ENCODE measurements at regions not wholly inside any gene's neighbourhood (a gene's known extent, or its start where the extent isn't known, plus 50 kb on each side); places are given as distances from the start of the nearest gene placed in this dataset.

DNA sequence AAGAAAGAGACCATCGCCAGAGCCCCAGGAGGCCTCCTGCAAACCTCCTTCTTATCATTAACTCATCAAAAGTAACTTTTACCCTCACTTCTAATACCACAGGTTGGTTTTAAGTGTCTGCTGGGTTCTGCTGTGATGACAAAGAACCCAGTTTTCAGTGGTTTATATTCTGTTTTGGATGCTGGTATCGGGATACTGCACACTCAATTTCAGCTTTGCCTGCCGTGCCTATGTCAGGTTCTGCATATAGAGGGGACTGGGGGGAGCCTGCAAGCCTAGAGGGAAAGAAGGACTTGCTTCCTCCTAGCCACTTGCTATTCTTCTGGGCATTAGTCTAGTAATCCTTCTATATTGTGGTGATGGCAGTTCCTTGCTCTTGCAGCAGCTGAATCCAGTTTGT is 242.4 kb downstream of the KCNRG start:
- DNase-seq (ENCODE audit: low spot score) = no peak
- peaks cover 27% of the 10 kb centered on the region for H3K4me1 Mint-ChIP-seq (ENCODE audit: low read depth)
- H3K36me3 Mint-ChIP-seq (ENCODE audit: low read depth) = no peaks in the 10 kb centered on the region
- H3K4me3 Mint-ChIP-seq = no peak overlapping the region
- H3K27me3 Mint-ChIP-seq (ENCODE audit: low read depth) = peaks cover 62% of the 10 kb centered on the region
- H3K27ac Mint-ChIP-seq = no peak overlapping the region
- H3K9me3 Mint-ChIP-seq = no peaks in the 10 kb centered on the region

DNA sequence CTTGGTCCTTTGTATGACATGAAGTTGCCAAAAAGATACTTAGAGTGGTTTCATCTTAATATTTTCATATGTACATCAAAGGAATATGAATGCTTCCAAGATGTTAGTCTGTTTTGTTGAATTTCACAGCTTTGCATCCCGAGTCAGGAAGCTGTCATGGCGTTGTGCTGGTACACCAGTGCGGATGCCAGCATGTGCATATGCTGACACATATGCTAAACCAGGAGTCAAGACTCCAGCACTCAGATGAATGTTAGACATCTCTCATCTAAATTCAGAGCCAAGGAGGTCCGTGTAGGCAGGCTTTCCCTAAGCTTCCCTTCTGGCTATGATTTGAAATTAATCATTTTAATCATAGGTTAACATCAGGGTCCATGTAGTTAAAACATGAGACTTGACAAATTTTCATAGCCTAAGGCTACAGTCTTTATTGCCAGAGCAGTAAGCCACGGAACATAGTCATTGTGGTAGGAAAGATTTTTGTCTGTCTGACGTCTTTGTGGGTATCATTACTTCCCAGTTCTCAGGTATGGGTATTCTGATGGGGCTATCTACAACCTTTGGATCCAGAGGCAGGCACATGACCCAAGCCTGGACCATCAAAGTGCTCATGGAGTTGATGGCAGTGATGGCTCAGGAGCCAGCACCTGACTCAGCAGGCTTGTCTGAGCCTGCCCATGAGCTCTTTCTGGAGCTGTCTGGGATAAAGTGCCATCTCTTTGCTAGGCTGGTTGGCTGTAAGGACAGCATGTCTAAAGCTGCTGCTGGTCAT is 246.1 kb downstream of the KCNRG start:
- Mint-ChIP-seq H3K4me1 (ENCODE audit: low read depth) (peaks cover 16% of the 10 kb centered on the region), H3K27me3 (ENCODE audit: low read depth) (peaks cover 66% of the 10 kb centered on the region), H3K9me3 (no peaks in the 10 kb centered on the region), H3K4me3 (no peak overlapping the region), H3K27ac (no peak overlapping the region), H3K36me3 (ENCODE audit: low read depth) (no peaks in the 10 kb centered on the region)
- no peak for DNase-seq (ENCODE audit: low spot score)

DNA sequence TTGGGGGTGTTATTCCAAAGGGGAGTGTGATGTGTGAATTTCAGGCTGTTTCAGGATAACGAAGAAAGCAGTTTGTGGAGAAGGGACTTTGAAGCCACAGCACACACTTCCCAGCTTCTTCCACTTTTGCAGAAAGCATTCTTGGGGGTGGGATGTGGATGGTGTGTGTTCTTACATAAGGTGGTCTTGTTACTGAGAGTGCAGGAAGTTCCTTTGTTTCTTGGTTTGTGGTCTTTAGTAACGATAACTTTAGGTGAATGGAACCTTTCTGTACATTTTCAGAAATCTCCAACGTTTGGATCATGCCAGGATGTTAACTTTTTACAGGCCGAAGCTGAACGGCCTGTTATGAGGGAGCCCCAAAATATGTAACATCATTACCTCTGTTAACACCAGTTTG is 251.8 kb downstream of the KCNRG start:
- Mint-ChIP-seq H3K4me1 (ENCODE audit: low read depth) (peaks cover 1% of the 10 kb centered on the region), H3K36me3 (ENCODE audit: low read depth) (no peaks in the 10 kb centered on the region), H3K27ac (no peak overlapping the region), H3K4me3 (no peak overlapping the region), H3K9me3 (no peaks in the 10 kb centered on the region), H3K27me3 (ENCODE audit: low read depth) (peaks cover 64% of the 10 kb centered on the region)
- no peak for DNase-seq (ENCODE audit: low spot score)

DNA sequence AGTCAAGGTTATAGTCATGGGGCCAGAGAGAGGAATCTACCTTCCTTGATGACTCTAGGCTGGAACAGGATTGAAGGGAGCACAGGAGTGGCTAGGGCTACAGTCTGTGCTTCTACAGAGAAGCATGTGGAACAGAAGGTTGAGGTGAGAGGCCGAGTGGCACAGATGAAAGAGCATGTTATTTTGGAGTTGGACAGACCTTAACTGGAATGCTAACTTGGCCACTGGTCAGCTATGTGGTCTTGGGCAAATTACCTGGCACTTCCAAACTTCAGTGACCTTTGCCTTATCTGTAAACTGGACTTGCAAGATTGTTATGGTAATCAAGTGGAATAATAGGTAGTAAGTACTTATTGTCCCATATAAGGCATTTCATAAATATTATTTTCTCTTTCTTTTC is 252.7 kb downstream of the KCNRG start:
- peaks cover 68% of the 10 kb centered on the region for H3K27me3 Mint-ChIP-seq (ENCODE audit: low read depth)

DNA sequence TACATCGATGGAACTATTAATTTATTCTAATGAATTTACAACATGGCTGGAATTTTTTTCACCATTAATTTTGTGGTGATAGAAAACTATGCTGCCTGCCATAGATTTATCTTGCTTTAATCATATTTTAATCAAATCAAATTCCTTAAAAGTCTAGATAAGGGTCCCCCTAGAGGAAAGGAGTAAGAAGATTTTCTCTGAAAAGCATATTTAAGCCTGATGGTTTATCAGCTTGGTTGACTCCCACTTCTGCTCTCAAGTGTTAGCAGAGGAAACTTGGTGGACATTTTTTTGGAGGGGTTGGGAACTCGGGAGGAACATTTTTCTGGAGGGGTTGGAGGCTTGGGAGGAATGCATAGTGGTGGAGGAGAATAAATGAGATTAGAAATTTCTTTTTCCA is 253.3 kb downstream of the KCNRG start:
- H3K9me3 Mint-ChIP-seq = no peaks in the 10 kb centered on the region
- H3K27me3 Mint-ChIP-seq (ENCODE audit: low read depth) = peaks cover 63% of the 10 kb centered on the region
- H3K4me3 Mint-ChIP-seq = no peak overlapping the region
- H3K27ac Mint-ChIP-seq = no peak overlapping the region
- peaks cover 1% of the 10 kb centered on the region for H3K4me1 Mint-ChIP-seq (ENCODE audit: low read depth)
- H3K36me3 Mint-ChIP-seq (ENCODE audit: low read depth) = no peaks in the 10 kb centered on the region
- no peak for DNase-seq (ENCODE audit: low spot score)

More for the DNA sequence above, 252.7 kb downstream of the KCNRG start:
- Mint-ChIP-seq H3K36me3 (ENCODE audit: low read depth) (no peaks in the 10 kb centered on the region), H3K4me1 (ENCODE audit: low read depth) (peaks cover 1% of the 10 kb centered on the region), H3K4me3 (no peak overlapping the region), H3K9me3 (no peaks in the 10 kb centered on the region), H3K27ac (no peak overlapping the region)
- no peak for DNase-seq (ENCODE audit: low spot score)

DNA sequence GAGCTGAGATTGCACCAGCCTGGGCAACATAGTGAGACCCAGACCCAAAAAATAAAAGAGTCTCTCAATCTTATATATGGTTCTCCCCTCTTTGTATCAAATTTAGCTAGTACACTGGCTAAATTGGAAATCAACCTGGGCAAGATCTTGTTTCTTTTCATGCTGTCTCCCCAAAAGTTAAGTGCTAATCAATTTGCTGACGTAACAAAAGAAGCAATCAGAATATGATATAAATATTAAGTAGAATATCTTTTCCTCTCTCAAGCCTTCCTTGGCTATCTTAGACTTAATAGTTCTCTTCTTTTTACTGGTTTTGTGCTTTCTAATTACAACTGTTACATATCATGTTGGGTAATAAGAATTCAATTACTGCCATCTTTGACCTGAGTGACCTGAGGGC is 258.9 kb downstream of the KCNRG start:
- Mint-ChIP-seq H3K4me1 (ENCODE audit: low read depth) (no peaks in the 10 kb centered on the region), H3K27ac (no peak overlapping the region), H3K36me3 (ENCODE audit: low read depth) (no peaks in the 10 kb centered on the region), H3K27me3 (ENCODE audit: low read depth) (peaks cover 48% of the 10 kb centered on the region), H3K9me3 (no peaks in the 10 kb centered on the region), H3K4me3 (no peak overlapping the region)
- DNase-seq (ENCODE audit: low spot score) = no peak

DNA sequence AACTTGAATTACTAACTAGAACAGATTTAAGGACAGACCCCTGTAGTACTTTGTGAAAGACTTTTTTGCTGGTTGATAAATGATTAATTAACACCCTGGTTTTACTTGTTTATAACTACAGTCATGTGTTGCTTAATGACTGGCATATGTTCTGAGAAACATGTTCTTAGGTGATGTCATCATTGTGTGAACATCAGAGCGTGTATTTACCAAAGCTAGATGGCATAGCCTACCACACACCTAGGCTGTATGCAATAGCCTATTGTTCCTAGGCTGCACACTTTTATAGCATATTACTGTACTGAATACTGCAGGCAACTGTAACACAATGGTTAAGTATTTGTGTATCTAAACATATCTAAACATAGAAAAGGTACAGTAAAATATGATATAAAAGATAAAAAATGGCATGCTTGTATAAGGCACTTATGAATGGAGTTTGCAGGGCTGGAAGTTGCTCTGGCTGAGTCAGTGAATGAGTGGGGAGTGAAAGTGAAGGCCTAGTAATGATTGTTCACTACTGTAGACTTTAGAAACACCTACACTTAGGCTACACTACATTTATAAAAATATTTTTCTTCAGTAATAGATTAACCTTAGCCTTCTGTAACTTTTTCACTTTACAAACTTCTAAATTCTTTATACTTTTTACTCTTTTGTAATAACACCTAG is 260.3 kb downstream of the KCNRG start:
- DNase-seq (ENCODE audit: low spot score) = no peak
- H3K9me3 Mint-ChIP-seq = no peaks in the 10 kb centered on the region
- peaks cover 45% of the 10 kb centered on the region for H3K27me3 Mint-ChIP-seq (ENCODE audit: low read depth)
- no peak overlapping the region for H3K4me3 Mint-ChIP-seq
- no peaks in the 10 kb centered on the region for H3K4me1 Mint-ChIP-seq (ENCODE audit: low read depth)
- H3K36me3 Mint-ChIP-seq (ENCODE audit: low read depth) = no peaks in the 10 kb centered on the region
- H3K27ac Mint-ChIP-seq = no peak overlapping the region

DNA sequence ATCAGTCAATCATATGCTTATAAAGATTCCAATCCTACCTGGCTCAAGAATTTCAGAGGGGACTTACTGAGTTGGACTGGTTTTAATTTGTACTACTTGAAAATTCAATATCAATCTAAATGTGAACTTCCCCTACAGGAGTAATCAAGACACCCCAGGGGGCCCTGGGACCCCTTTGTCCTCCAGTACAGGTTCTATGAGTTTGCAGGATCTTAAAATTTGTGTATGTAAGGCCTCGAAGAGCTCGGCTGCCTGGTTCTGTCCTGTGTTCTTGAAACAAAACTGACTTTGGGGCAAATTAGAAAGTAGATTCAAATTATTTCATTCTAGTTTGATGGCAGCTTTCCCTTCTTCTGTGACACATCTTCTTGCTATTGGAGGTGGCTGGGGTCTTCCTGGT is 261.3 kb downstream of the KCNRG start:
- H3K27me3 Mint-ChIP-seq (ENCODE audit: low read depth) = peaks cover 43% of the 10 kb centered on the region
- H3K9me3 Mint-ChIP-seq = no peaks in the 10 kb centered on the region
- no peak overlapping the region for H3K4me3 Mint-ChIP-seq
- H3K4me1 Mint-ChIP-seq (ENCODE audit: low read depth) = no peaks in the 10 kb centered on the region
- no peak for DNase-seq (ENCODE audit: low spot score)
- H3K27ac Mint-ChIP-seq = no peak overlapping the region
- H3K36me3 Mint-ChIP-seq (ENCODE audit: low read depth) = no peaks in the 10 kb centered on the region

DNA sequence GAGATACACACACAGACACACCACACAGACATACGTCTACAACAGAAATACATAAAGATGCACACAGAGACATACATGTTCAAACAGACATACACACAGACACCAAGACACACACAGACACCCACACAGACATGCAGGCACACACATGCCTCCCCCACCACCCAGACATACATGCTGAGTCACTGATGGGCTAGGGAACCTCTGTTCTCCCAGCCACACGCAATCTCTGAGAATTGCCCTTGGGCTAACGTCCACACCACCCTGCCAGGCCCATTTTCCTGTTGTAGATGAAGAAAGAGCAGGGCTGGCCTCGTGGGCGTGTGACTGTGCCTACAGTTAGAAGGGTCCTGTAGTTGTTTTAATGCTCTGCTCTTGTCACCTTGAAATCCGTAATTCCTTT is 261.9 kb downstream of the KCNRG start:
- no peak overlapping the region for H3K27ac Mint-ChIP-seq
- no peaks in the 10 kb centered on the region for H3K4me1 Mint-ChIP-seq (ENCODE audit: low read depth)
- H3K27me3 Mint-ChIP-seq (ENCODE audit: low read depth) = peaks cover 40% of the 10 kb centered on the region
- H3K9me3 Mint-ChIP-seq = peaks cover 3% of the 10 kb centered on the region
- H3K36me3 Mint-ChIP-seq (ENCODE audit: low read depth) = no peaks in the 10 kb centered on the region
- no peak overlapping the region for H3K4me3 Mint-ChIP-seq
- DNase-seq (ENCODE audit: low spot score) = no peak

DNA sequence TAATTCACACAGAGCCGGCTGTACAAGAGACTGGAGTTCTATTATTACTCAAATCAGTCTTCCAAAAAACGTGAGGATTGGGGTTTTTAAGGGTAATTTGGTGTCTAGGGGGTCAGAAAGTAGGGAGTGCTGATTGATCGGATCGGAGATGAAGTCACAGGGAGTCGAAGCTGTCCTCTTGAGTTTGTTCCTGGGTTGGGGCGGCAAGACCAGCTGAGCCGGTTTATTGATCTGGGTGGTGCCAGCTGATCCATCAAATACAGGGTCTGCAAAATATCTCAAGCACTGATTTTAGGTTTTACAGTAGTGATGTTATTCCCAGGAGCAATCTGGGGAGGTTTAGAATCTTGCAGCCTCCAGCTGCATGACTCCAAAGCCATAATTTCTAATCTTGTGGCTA is 262.7 kb downstream of the KCNRG start:
- no peak for DNase-seq (ENCODE audit: low spot score)
- H3K27ac Mint-ChIP-seq = no peak overlapping the region
- peaks cover 41% of the 10 kb centered on the region for H3K27me3 Mint-ChIP-seq (ENCODE audit: low read depth)
- H3K4me1 Mint-ChIP-seq (ENCODE audit: low read depth) = no peaks in the 10 kb centered on the region
- no peak overlapping the region for H3K4me3 Mint-ChIP-seq
- peaks cover 10% of the 10 kb centered on the region for H3K9me3 Mint-ChIP-seq
- H3K36me3 Mint-ChIP-seq (ENCODE audit: low read depth) = peaks cover 4% of the 10 kb centered on the region

DNA sequence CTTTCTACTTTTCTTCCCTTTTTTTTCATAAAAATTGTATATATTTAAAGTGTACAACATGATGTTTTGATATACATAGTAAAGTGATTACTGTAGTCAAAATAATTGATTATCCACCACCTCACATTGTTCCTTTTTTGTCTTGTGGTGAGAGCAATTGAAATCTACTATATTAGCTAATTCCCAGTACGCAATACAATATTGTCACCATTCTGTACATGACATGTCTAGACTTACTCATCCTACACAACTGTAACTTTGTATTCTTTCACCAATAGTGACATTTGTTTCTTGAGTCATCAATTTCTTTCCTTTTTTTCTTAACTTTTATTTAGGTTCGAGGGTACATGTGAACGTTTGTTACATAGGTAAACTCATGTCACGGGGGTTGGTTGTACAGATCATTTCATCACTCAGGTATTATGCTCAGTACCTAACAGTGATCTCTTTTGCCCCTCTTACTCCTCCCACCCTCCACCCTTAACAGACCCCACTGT is 265.2 kb downstream of the KCNRG start:
- peaks cover 20% of the 10 kb centered on the region for H3K4me1 Mint-ChIP-seq (ENCODE audit: low read depth)
- DNase-seq (ENCODE audit: low spot score) = no peak
- H3K27ac Mint-ChIP-seq = no peak overlapping the region
- H3K36me3 Mint-ChIP-seq (ENCODE audit: low read depth) = peaks cover 4% of the 10 kb centered on the region
- H3K4me3 Mint-ChIP-seq = no peak overlapping the region
- H3K27me3 Mint-ChIP-seq (ENCODE audit: low read depth) = peaks cover 40% of the 10 kb centered on the region
- peaks cover 10% of the 10 kb centered on the region for H3K9me3 Mint-ChIP-seq

DNA sequence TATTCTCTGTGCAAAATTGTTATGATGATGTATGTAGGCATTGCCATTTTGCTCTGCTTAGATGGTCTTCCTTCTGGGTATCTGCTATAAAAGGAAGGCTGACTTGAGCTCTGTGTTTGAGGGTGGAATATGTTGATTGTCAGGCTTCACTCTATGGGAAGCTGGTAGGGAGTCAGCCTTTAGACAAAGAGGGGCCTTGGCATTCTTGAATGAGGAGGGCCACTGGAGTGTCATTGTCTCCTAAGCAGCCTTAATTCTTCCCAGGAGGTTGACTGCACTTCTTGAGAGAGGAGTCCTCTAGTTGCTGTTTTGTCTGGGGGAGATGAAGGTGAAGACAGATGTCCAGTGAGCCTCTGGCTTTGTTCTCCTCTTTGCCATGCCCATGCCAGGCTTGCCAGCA is 266.8 kb downstream of the KCNRG start:
- no peak overlapping the region for H3K4me3 Mint-ChIP-seq
- peaks cover 23% of the 10 kb centered on the region for H3K4me1 Mint-ChIP-seq (ENCODE audit: low read depth)
- no peak for DNase-seq (ENCODE audit: low spot score)
- peaks cover 10% of the 10 kb centered on the region for H3K9me3 Mint-ChIP-seq
- no peak overlapping the region for H3K27ac Mint-ChIP-seq
- peaks cover 41% of the 10 kb centered on the region for H3K27me3 Mint-ChIP-seq (ENCODE audit: low read depth)
- peaks cover 4% of the 10 kb centered on the region for H3K36me3 Mint-ChIP-seq (ENCODE audit: low read depth)

DNA sequence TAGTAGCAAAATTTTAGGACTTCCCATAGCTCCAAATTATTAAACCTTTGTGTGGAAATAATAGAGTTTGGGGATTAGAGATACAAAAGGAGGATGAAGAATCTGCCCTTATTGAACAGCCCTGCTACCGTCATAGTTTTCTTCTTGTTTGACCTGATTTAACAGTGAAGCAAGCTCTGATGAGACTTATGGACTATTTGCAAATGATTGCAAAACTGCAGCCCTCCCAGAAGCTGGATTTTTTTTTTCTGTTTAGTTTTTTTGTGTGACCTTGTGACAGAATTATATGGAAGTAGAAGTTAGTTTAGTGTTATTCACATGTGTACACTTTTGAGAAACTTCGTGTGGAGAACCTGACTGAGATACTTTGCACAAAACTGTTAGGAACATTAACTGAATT is 267.8 kb downstream of the KCNRG start:
- H3K27me3 Mint-ChIP-seq (ENCODE audit: low read depth) = peaks cover 36% of the 10 kb centered on the region
- H3K4me3 Mint-ChIP-seq = no peak overlapping the region
- peaks cover 4% of the 10 kb centered on the region for H3K36me3 Mint-ChIP-seq (ENCODE audit: low read depth)
- no peak overlapping the region for H3K27ac Mint-ChIP-seq
- peaks cover 10% of the 10 kb centered on the region for H3K9me3 Mint-ChIP-seq
- no peak for DNase-seq (ENCODE audit: low spot score)
- H3K4me1 Mint-ChIP-seq (ENCODE audit: low read depth) = peaks cover 23% of the 10 kb centered on the region

DNA sequence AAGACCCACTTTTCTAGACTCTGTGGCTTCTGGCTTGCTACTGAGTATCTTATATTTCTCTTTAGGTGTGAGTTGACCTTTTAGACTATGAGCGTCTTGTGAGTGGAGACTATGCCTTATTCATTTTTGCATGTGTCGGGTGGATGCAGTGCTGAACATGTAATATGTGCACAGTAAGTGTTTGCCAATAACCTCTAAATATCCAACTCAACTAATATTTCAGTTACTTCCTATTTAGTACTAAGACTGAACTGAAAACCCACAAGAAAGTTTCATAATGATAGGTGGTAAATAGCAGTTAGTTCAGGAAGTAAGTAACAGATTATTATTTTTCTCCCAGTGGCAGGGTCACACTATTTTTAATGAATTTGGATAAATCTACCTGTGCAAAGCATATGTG is 269.3 kb downstream of the KCNRG start:
- Mint-ChIP-seq H3K27me3 (ENCODE audit: low read depth) (peaks cover 44% of the 10 kb centered on the region), H3K4me3 (peak overlapping the region; percentile 12), H3K9me3 (peaks cover 10% of the 10 kb centered on the region), H3K27ac (no peak overlapping the region), H3K4me1 (ENCODE audit: low read depth) (peaks cover 23% of the 10 kb centered on the region), H3K36me3 (ENCODE audit: low read depth) (peaks cover 4% of the 10 kb centered on the region)
- no peak for DNase-seq (ENCODE audit: low spot score)

Measured in T-helper 2 cell treated with Interferon-gamma antibody and Interleukin-4, amounts not matched to agents 5 μg/mL and 100 μg/mL, for 36 hours (primary cell).